OCI-LY3 (cell line): ENCODE measurements at regions not wholly inside any gene's neighbourhood (a gene's known extent, or its start where the extent isn't known, plus 50 kb on each side); places are given as distances from the start of the nearest gene placed in this dataset.

Experiments
- EZH2phosphoT487 ChIP-seq: fragments of 200-600 bp; shearing (Covaris generic); IDR thresholded peaks from 2 replicates; pipeline ENCODE4 v1.6.1; 2018; ENCODE audit warnings: antibody characterized with exemption, mixed run types, low read depth
- TF ChIP-seq, protein P1 (sequence below): fragments of 200-600, 300-600 bp; sonication (generic); IDR thresholded peaks from 2 replicates; pipeline ENCODE4 v1.5.1; 2014; ENCODE audit warnings: antibody characterized with exemption, low read length, low read depth

DNA sequence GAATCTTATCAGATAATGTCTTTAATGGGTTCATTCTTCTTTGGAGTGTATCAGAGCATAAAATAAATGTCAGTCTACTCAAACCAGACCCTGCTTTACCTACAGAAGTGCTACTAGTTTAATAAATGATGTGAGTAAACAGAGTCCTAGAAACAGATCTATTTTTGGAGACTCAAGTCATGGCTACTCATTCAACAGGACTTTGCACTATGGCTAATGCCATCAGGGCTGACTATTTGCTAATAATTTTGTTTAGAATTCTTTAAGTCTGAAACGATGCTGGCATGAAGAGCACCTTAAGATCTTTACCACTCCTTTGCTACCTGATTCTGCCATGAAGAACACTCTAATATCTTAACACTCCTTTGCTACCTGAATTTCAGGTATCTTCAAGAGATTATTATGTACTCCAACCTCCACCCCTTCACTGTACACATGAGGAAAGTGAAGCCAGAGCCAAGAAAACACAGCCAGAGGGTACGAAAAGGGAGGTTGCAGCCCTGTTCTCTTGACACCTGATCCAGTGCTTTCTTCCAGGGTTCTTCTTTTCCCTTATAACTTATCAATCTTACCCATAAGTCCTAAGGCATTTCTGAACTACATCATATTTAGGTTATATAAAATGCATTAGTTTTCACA lies 62.4 kb downstream of the ZNF608 start:
- TF ChIP-seq, protein P1, sequence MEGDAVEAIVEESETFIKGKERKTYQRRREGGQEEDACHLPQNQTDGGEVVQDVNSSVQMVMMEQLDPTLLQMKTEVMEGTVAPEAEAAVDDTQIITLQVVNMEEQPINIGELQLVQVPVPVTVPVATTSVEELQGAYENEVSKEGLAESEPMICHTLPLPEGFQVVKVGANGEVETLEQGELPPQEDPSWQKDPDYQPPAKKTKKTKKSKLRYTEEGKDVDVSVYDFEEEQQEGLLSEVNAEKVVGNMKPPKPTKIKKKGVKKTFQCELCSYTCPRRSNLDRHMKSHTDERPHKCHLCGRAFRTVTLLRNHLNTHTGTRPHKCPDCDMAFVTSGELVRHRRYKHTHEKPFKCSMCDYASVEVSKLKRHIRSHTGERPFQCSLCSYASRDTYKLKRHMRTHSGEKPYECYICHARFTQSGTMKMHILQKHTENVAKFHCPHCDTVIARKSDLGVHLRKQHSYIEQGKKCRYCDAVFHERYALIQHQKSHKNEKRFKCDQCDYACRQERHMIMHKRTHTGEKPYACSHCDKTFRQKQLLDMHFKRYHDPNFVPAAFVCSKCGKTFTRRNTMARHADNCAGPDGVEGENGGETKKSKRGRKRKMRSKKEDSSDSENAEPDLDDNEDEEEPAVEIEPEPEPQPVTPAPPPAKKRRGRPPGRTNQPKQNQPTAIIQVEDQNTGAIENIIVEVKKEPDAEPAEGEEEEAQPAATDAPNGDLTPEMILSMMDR: no peak
- no peak for TF ChIP-seq EZH2phosphoT487
